AG10803 (cell line): ENCODE measurements at regions not wholly inside any gene's neighbourhood (a gene's known extent, or its start where the extent isn't known, plus 50 kb on each side); places are given as distances from the start of the nearest gene placed in this dataset.

Source experiments
- DNase-seq: peaks from one replicate; pipeline ENCODE4 v3.0.0; 2010; ENCODE audit warnings: low read depth
- H3K4me3 ChIP-seq: 2 replicates; pipeline ENCODE4 v1.5.1; 2011; ENCODE audit warnings: mild to moderate bottlenecking, low read length, control low read depth
- CTCF ChIP-seq: conservative IDR thresholded peaks from 2 replicates; pipeline ENCODE4 v1.5.1; 2011; ENCODE audit warnings: mild to moderate bottlenecking, low read length, control low read depth, inconsistent platforms

GRCh38 chr17:72413077-72414031, 292.5 kb downstream of the SOX9 start:
- no peak for DNase-seq
- no peak for TF ChIP-seq CTCF
- H3K4me3 ChIP-seq, result no peak overlapping the region

- DNase-seq, result no peak
- TF ChIP-seq CTCF, result no peak
- no peak overlapping the region for H3K4me3 ChIP-seq
Observed at GRCh38 chr17:72414032-72414396, 293.2 kb downstream of the SOX9 start.

- no peak for TF ChIP-seq CTCF
- H3K4me3 ChIP-seq, result no peak overlapping the region
- no peak for DNase-seq
Observed at GRCh38 chr17:72414967-72415853, 294.4 kb downstream of the SOX9 start.

- no peak for DNase-seq
- no peak for TF ChIP-seq CTCF
- no peak overlapping the region for H3K4me3 ChIP-seq
Observed at GRCh38 chr17:72416054-72416675, 295.3 kb downstream of the SOX9 start.

GRCh38 chr17:72416905-72417304, 296.1 kb downstream of the SOX9 start:
- H3K4me3 ChIP-seq, result no peak overlapping the region
- no peak for DNase-seq
- no peak for TF ChIP-seq CTCF

- no peak overlapping the region for H3K4me3 ChIP-seq
- no peak for TF ChIP-seq CTCF
- no peak for DNase-seq
Observed at GRCh38 chr17:72417627-72418026, 296.8 kb downstream of the SOX9 start.
